Activated naive CD4-positive, alpha-beta T cell treated with anti-CD3 and anti-CD28 coated beads, Interleukin-2, amount 50 U/mL, for 16 hours (primary cell): ENCODE measurements at regions not wholly inside any gene's neighbourhood (a gene's known extent, or its start where the extent isn't known, plus 50 kb on each side); places are given as distances from the start of the nearest gene placed in this dataset.
"Not testable (repeated sequence)": the region's sequence is repeated elsewhere in the genome, so short reads cannot be mapped to it uniquely, and the experiment has no call there.

Source experiments
- DNase-seq: peaks from one replicate; pipeline ENCODE4 v3.0.0-alpha.2; 2020

DNA sequence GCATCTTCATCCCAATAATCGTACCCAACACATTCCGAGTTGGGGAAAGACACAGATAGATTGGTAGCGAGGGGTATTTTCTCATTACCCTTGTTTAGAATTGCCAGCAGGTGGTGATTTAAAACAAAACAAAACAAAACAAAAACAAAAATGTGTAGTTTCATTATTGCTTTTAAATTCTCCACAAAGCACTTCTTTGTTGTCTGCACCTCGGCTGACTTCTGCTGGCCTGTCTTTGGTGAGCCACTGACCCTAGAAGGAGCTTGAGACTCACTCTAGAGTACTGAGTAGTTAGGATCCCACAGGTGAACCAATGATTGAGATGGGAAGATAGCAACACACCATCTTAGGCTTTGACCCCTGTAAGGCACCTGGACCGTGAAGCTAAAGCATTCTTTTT is 105.4 kb upstream of the BET1 start:
- DNase-seq: no peak

DNA sequence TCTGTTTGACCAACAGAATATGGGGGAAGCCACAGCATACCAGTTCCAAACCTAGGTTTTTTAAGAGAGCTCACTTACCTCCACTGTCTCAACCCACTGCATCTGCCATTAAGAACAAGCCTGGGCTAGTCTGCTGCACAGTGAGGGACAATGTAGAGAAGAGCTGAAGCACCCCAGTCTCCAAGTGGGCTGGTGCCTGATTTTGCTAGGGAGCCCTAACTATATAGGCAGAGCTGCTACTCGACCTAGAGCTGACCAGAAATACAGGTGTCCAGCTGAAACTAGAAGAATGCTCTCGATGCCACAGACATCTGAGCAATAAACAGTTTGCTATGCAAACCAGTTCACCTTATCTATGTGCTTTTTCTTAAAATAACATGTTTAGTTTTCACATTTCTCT is 106.9 kb upstream of the BET1 start:
- no peak for DNase-seq

- no peak for DNase-seq
These were observed 111.2 kb upstream of the BET1 start for GRCh38 chr7:94115316-94115715.

GRCh38 chr7:94123136-94123535 is 119.0 kb upstream of the BET1 start:
- DNase-seq: no peak

DNA sequence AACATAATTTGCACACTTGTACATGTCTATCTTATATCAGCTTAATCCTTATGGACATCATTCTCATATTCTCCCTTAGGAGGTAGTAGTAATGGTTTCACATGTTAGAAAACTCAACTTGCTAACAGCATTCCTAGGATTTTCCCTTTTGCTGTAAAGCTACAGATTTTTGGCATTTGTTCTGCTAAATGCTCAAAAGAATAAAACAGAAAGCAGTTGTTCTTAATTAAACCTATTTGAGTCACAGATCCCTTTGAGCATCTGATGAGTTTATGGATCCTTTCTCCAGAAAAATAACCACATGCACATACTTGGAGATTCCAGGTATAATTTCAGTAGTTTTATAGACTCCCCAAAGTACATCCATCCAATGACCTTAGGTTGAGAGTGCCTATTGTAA is 122.9 kb upstream of the BET1 start:
- DNase-seq: no peak

DNA sequence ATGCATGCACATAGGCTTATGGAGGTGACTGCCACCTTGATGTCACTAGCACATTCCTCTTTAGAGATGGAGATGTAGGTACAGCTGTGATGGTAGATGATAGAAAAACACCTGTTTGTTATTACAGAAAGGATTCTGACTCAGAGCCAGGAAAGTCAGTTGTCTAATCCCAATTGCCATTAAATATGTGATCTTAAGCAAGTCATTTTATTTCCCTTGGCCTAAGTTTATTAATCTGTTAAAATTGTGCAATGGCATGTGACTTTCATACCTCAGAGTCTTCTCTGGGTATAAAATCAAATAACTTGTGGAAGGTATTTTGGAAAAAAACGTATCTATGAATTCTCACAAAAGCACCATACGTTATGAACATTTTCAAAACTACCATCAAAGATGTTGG is 123.9 kb upstream of the BET1 start:
- DNase-seq: no peak

DNA sequence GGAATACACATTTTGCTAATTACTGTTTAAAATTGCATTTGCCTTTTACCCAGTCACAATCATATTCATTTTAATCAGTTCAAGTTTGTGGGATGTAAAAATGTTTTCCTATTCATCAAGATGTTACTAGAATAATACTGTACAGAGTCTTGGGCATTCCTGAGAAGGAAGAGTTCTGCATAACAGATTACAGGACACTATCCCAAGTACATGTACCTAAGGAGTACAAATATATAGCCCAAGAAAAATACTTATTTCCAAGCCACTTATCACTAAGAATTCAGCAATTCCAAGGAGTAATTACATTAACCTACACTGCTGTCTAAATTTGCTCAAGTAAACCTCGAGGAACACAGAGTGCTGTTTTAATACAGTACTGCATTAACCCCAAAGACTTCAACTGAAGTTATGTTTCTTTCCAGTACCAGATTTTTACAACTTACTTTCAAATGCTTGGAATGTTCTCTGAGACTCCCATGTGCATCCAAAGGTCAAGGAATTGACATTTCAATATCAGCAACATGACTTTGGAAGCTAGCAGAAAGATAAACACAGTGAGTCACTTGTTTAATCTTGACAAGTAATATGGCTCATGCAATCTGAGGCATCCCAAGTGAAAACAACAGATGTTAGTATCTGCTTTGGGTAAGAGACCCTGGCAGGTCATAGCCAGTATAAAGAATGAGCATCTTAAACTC is 125.4 kb upstream of the BET1 start:
- no peak for DNase-seq

DNA sequence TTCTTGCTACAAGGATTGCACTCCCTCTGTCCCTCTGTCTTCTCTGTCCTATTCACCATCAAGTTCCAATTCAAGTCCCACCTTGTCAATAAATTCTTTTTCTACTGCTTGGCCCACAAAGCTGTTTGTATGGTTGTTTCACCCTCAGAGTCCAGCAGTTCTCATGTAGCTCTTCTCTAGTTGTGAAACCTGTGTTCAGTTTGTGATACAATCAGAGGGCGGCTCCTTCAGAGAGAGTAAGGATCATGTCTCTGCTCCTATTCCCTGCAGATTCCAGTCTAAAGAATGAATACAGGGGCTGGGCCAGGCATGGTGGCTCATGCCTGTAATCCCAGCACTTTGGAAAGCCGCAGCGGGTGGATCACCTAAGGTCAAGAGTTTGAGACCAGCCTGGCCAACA is 126.6 kb upstream of the BET1 start:
- no peak for DNase-seq

- no peak for DNase-seq
These were observed 129.3 kb upstream of the BET1 start for GRCh38 chr7:94133460-94133859.

GRCh38 chr7:94135180-94135579 is 131.0 kb upstream of the BET1 start:
- no peak for DNase-seq

GRCh38 chr7:94142281-94142680 is 138.1 kb upstream of the BET1 start:
- no peak for DNase-seq

DNA sequence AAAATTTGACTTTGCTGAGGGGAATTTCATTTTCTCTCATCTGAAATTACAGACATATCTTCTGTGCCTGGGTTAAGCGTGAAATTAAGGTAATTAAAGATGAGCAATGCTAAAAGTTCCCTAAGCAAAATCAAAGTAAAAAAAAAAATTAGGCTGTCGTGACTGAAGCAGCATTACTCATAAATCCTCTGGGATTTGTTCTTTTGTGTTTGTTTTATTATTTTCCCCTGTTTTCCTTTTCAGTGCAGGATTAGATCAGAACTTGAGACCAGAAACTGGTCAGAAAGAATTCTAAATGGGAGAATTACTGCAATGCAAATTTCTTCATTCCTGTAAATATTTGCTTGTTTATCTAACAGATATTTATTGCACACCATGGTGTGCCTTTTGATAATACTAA is 141.4 kb upstream of the BET1 start:
- DNase-seq: no peak

- no peak for DNase-seq
These were observed 142.3 kb upstream of the BET1 start for GRCh38 chr7:94146408-94146807.

- no peak for DNase-seq
These were observed 145.8 kb upstream of the BET1 start for GRCh38 chr7:94149789-94150545.

DNA sequence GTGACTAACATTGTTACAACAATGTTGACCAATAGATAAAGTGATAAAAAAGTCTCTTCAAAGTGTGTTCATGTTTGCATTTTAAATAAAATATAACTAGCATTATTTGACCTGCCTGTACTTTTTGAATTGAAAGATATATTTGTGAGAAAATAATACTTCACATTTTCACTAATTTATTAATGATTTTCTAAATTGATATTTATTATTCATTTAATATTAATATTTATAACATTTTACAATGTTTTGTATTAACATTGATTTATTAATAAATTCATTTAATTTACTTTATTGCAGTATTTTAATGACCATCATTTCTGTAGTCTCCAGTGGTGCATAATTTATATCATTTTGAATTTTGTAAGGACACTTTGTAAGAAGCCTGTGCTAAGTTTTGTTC is 150.0 kb upstream of the BET1 start:
- DNase-seq: no peak

DNA sequence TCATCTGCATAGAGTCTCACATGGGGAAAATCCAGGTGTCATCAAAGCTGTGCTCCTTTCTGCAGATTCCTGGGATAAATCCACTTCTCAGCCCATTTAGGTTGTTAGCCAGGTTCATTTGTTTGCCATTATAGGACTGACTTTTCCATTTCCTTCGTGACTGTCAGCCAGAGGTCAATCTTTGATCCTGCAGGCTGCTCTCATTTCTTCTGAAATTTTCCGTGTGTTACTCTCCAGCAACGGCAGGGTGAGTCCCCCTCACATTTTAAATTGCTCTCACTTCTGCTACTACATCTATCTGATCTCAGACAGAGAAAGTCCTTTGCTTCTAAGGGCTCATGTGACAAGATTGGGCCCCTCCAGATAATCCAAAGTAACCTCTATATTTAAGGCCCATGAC is 150.7 kb upstream of the BET1 start:
- DNase-seq: no peak

DNA sequence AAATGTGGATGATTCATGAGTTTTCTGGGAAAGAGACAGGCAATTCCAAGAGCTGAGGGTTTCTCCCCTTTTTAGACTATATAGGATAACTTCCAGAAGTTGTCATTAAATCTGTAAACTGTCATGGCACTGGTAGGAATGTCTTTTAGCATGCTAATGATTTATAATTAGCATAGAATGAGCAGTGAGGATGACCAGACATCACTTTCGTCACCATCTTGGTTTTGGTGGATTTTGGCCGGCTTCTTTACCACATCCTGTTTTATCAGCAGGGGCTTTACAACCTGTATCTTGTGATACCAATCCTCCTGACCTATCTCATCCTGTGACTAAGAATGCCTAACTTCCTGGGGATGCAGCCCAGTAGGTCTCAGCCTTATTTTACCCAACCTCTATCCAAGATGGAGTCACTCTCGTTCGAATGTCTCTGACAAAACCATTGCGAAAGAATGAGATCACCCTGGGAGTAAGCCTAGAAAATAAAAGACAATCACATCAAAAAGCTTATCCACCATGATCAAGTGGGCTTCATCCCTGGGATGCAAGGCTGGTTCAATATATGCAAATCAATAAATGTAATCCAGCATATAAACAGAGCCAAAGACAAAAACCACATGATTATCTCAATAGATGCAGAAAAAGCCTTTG is 153.6 kb upstream of the BET1 start:
- not testable (repeated sequence) for DNase-seq

- no peak for DNase-seq
These were observed 156.7 kb upstream of the BET1 start for GRCh38 chr7:94160719-94161435.

DNA sequence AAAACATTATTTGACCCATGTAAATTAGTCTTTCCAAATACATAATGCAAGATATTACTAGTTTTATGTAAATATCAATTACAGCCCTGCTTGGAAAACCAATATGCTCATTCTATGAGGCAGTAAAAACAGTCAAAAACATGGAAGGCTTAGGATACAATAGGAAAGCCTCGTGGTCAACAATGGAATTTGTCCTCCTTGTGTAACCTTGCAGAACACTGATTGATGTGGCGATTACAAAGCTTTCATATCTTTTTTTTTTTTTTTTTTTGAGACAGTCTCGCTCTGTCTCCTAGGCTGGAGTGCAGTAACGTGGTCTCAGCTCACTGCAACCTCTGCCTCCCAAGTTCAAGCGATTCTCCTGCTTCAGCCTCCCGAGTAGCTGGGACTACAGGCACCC is 157.3 kb upstream of the BET1 start:
- DNase-seq: no peak

- no peak for DNase-seq
These were observed 165.5 kb upstream of the BET1 start for GRCh38 chr7:94169682-94170081.

GRCh38 chr7:94170836-94171235 is 166.7 kb upstream of the BET1 start:
- no peak for DNase-seq

GRCh38 chr7:94173436-94173835 is 169.3 kb upstream of the BET1 start:
- DNase-seq: no peak

DNA sequence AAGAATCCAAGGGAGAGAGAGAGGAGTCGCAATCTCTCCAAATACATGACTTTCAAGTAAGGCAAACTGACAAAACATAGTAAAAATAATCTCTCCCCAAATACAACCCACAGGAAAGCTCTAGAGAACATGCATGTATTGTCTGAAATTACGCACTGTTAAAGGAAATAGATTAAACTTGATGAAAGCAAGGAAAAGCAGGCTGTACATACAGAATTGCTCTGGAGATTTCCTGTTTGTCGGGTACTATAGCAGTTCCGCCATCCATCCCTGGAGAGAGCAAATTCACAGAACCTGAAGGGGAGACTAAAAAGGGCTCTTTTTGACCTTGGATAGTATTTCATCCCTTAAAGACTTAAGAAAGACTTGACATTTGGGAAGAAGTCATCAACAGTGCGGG is 170.2 kb upstream of the BET1 start:
- DNase-seq: no peak

GRCh38 chr7:94174956-94175355 is 170.8 kb upstream of the BET1 start:
- no peak for DNase-seq
